HL-60 (cell line): ENCODE measurements at regions not wholly inside any gene's neighbourhood (a gene's known extent, or its start where the extent isn't known, plus 50 kb on each side); places are given as distances from the start of the nearest gene placed in this dataset.

Experiments used
- GABPA ChIP-seq: IDR thresholded peaks from 2 replicates; pipeline ENCODE4 v1.6.1; 2012; ENCODE audit warnings: low read depth
- POLR2AphosphoS5 ChIP-seq: IDR thresholded peaks from 2 replicates; pipeline ENCODE4 v1.6.1; 2012; ENCODE audit warnings: low read depth
- REST ChIP-seq: IDR thresholded peaks from 2 replicates; pipeline ENCODE4 v1.6.1; 2012; ENCODE audit warnings: low read depth; ENCODE audit not compliant: insufficient replicate concordance
- SPI1 ChIP-seq: IDR thresholded peaks from 2 replicates; pipeline ENCODE4 v1.6.1; 2012; ENCODE audit warnings: low read depth, mild to moderate bottlenecking, borderline replicate concordance
- TF ChIP-seq, protein P1 (sequence below): IDR thresholded peaks from one replicate; pipeline ENCODE4 v1.5.1; 2011; ENCODE audit warnings: low read length, control low read depth, inconsistent platforms; ENCODE audit not compliant: insufficient read depth

DNA sequence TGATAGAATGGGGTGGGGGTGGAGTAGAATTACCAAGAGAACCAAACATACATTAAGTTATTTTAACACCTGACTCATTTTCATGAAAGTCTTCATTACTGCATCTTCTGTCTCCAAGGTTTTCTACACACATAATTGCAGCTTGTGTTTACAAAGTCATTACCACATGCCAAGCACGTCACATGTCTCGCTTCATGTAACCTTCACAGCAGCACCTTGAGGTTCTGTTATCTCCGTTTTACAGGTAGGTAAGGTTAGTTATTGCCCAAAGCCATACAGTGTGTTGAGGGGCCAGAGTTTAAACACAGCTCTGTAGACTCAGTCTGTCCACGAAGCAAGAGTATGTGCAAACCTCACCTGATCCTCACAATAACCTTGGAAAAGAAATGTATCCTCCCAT lies 64.3 kb upstream of the RBM19 start:
- TF ChIP-seq, protein P1, sequence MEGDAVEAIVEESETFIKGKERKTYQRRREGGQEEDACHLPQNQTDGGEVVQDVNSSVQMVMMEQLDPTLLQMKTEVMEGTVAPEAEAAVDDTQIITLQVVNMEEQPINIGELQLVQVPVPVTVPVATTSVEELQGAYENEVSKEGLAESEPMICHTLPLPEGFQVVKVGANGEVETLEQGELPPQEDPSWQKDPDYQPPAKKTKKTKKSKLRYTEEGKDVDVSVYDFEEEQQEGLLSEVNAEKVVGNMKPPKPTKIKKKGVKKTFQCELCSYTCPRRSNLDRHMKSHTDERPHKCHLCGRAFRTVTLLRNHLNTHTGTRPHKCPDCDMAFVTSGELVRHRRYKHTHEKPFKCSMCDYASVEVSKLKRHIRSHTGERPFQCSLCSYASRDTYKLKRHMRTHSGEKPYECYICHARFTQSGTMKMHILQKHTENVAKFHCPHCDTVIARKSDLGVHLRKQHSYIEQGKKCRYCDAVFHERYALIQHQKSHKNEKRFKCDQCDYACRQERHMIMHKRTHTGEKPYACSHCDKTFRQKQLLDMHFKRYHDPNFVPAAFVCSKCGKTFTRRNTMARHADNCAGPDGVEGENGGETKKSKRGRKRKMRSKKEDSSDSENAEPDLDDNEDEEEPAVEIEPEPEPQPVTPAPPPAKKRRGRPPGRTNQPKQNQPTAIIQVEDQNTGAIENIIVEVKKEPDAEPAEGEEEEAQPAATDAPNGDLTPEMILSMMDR: no peak
- no peak for TF ChIP-seq POLR2AphosphoS5
- TF ChIP-seq GABPA: no peak
- no peak for TF ChIP-seq REST
- no peak for TF ChIP-seq SPI1
